ENCODE measurements at regions not wholly inside any gene's neighbourhood (a gene's known extent, or its start where the extent isn't known, plus 50 kb on each side); places are given as distances from the start of the nearest gene placed in this dataset.

GRCh38 chr3:180391001-180391400 lies 211.0 kb upstream of the TTC14 start:
- TF ChIP-seq POLR2AphosphoS5 (IDR thresholded peaks at IDR 0.05) (no peak), CTCF (IDR thresholded peaks at IDR 0.05) (no peak), POLR2A (IDR thresholded peaks at IDR 0.05) (no peak)
